D721Med (cell line): ENCODE measurements at regions not wholly inside any gene's neighbourhood (a gene's known extent, or its start where the extent isn't known, plus 50 kb on each side); places are given as distances from the start of the nearest gene placed in this dataset.

Experiments used
- DNase-seq: peaks from one replicate; pipeline ENCODE4 v3.0.0; 2011; ENCODE audit warnings: low spot score; ENCODE audit not compliant: insufficient read length
- FAIRE-seq: peaks from 2 replicates; lab custom pipeline; 2011; peaks lifted over from hg19 to GRCh38; lab: Jason Lieb, UNC
- CTCF ChIP-seq: IDR thresholded peaks from 2 replicates; pipeline ENCODE4 v1.5.1; 2012; ENCODE audit warnings: mild to moderate bottlenecking, control low read depth; ENCODE audit not compliant: insufficient read depth; ENCODE audit errors: missing control alignments

- no peak for TF ChIP-seq CTCF
- DNase-seq = no peak
- FAIRE-seq = no peak
These were observed 370.2 kb upstream of the E2F7 start for GRCh38 chr12:77435446-77436091.

- TF ChIP-seq CTCF = no peak
- DNase-seq (no peak), FAIRE-seq (no peak)
These were observed 368.4 kb upstream of the E2F7 start for GRCh38 chr12:77433799-77434198.

- DNase-seq (no peak), FAIRE-seq (no peak)
- TF ChIP-seq CTCF = no peak
These were observed 364.1 kb upstream of the E2F7 start for GRCh38 chr12:77429426-77429825.

GRCh38 chr12:77421152-77421551 is 355.8 kb upstream of the E2F7 start:
- no peak for TF ChIP-seq CTCF
- FAIRE-seq = no peak
- no peak for DNase-seq

GRCh38 chr12:77409551-77409950 is 344.2 kb upstream of the E2F7 start:
- DNase-seq (no peak), FAIRE-seq (no peak)
- TF ChIP-seq CTCF = no peak

GRCh38 chr12:77407931-77408330 is 342.6 kb upstream of the E2F7 start:
- DNase-seq = no peak
- FAIRE-seq = no peak
- TF ChIP-seq CTCF = no peak

- FAIRE-seq (no peak), DNase-seq (no peak)
- TF ChIP-seq CTCF = no peak
These were observed 341.0 kb upstream of the E2F7 start for GRCh38 chr12:77406219-77406905.
